GM13977 (cell line): ENCODE measurements at regions not wholly inside any gene's neighbourhood (a gene's known extent, or its start where the extent isn't known, plus 50 kb on each side); places are given as distances from the start of the nearest gene placed in this dataset.
"Not testable (repeated sequence)": the region's sequence is repeated elsewhere in the genome, so short reads cannot be mapped to it uniquely, and the experiment has no call there.

Experiments
- DNase-seq: peaks from one replicate; pipeline ENCODE4 v3.0.0; 2012; ENCODE audit warnings: low spot score
- CTCF ChIP-seq: IDR thresholded peaks from 2 replicates; pipeline ENCODE4 v1.5.1; 2012; ENCODE audit warnings: mild to moderate bottlenecking, control low read depth; ENCODE audit not compliant: insufficient read depth; ENCODE audit errors: extremely low read depth, missing control alignments
- in situ Hi-C: fragments of 300-500 bp; cut with MboI; formaldehyde crosslinking; loops from one replicate; pipeline ENCODE4 v1.12.0; 2022; ENCODE audit warnings: low sequenced_read_pairs, low pct_unique_long_range_greater_than_20kb, mixed read lengths, inconsistent platforms; ENCODE audit not compliant: unreplicated experiment

GRCh38 chr16:29127806-29128420 lies 143.1 kb downstream of the LAT start:
- in situ Hi-C loops, DNase-seq: not testable (repeated sequence)

- TF ChIP-seq CTCF = no peak
- DNase-seq = no peak
- in situ Hi-C loops = no loop called here
Measured at GRCh38 chr16:29126616-29127015, 141.8 kb downstream of the LAT start.

DNA sequence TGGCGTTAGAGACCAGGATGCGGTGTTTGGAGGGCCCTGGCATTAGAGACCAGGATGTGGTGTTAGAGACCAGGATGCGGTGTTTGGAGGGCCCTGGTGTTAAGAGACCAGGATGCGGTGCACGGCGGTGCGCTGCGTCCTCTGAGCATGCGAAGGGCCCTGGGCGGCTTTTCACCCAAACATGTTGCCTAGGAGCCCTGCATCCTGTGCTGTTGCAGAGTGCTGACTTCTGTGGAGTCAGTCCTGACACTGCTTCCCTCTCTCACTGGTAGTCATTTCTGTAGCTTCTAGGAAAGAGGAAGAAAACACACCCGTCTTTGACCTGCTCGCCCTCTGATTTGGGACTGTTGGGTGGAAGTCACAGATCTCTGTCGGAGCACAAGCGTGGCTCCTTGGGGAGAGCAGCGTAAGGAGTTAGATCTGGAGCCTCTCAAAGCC lies 141.2 kb downstream of the LAT start:
- no peak for DNase-seq
- no peak for TF ChIP-seq CTCF
- in situ Hi-C loops = no loop called here

DNA sequence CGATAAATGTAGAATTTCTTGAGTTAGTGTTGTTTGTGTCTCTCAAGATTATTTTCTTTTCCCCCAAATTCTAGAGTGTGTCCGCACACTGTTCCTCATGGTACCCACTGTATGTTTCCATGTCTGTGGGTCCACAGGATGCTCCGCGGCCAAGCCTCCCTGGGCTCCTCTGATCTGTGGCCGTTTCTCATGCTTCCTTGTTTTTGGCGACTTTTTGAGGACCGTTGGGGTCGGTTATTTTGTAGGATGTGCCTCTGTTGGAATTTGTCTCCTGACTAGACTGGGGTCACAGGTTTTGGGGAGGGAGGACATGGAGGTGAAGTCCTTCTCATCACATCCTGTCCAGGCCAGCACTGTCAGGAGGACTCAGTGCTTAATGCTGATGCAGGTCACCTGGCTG lies 140.0 kb downstream of the LAT start:
- in situ Hi-C loops = no loop called here
- DNase-seq = no peak
- no peak for TF ChIP-seq CTCF

DNA sequence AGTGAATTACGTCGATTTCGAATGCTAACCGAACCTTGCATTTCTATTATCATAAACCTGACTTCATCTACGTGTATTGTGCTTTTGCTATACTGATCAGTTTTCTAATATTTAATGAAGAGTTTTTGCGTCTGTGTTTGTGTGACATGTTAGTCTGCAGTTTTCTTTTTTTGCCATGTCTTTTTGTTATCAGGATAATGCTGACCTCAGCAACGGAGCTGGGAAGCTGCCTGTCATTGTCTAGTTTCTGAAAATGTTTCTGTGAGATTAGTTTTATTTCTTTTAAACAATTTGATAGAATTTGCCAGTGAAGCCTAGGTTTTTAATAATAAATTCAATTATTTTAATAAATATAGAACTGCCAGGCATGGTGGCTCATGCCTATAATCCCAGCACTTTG lies 139.3 kb downstream of the LAT start:
- in situ Hi-C loops, DNase-seq: not testable (repeated sequence)

- DNase-seq, in situ Hi-C loops: not testable (repeated sequence)
Measured at GRCh38 chr16:29120680-29121079, 135.8 kb downstream of the LAT start.

DNA sequence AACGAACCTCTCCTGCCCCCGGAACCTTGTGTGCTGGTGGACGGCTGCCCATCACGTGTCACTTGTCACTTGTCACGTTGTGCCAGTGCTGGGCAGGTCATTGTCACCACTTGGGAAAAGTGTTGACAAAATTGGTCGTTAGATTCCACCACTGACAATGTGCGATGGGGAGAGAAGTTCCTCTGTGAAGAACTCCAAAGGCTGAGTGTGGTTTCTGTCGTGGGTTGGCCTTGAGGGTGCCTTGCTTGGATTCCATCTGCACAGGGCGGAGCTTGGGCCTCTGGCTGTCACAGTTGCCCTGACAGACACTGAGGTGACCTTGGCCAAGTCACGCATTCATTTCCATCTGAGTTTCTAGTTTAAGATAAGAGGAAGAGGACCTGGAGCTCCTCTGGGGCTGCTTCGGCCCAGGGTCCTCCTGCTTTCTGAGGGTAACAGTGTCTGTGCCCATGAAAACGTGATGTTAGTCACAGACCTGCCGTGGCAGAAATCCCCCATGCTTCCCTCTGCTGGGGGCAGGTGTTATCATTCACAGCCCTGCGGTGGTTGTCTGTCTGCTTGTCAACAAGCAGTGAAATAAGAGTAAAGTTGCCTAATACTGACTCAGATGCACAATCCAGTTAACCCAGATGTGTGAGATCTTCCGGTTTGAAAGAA lies 133.6 kb downstream of the LAT start:
- DNase-seq, in situ Hi-C loops: not testable (repeated sequence)

GRCh38 chr16:29117631-29118030 lies 132.8 kb downstream of the LAT start:
- in situ Hi-C loops = no loop called here
- no peak for DNase-seq
- TF ChIP-seq CTCF = no peak

DNA sequence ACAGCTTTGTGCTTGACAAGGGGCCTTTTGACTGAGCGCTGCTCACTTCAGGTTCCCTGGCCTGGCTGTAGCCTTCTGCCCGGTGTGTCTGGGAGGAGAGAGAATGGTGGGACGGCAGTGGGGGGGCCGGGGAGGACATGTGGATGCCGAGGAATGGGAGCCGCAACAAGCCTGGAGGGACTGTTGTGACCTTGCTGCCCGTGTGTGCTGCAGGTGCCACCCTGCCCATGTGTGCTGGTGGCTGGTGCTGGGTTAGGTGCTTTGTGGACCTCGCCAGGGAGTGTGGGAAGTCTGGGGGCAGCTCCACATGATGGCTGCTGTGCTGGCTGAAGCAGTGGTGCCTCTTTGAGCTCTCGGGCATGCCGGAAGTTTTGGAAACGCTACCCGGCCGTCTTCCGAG lies 132.1 kb downstream of the LAT start:
- no peak for TF ChIP-seq CTCF
- in situ Hi-C loops = no loop called here
- DNase-seq = no peak

DNA sequence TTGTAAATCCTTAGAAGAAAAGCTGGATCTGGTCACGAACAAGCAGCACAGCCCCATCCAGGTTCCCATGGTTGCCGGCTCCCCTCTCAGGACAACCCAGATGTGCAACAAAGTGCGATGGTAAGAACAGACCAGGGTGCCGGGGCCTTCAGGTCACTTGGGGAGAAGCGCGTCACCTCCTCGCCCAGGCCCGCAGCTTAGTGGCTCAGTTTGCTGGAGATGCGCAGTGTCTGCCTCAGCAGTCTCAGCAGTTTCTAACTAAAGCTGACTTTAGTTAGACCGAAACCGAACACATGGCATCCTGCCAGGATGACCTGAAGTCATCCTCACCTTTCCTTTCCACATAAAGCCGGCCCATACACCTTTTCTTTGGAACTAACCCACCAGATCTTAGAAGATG lies 131.4 kb downstream of the LAT start:
- DNase-seq, in situ Hi-C loops: not testable (repeated sequence)

- peak; percentile 54 for DNase-seq
- in situ Hi-C loops = not testable (repeated sequence)
Measured at GRCh38 chr16:29115802-29116141, 130.9 kb downstream of the LAT start.
